Thymus (tissue), 11 donors: ENCODE measurements at regions not wholly inside any gene's neighbourhood (a gene's known extent, or its start where the extent isn't known, plus 50 kb on each side); places are given as distances from the start of the nearest gene placed in this dataset.

Source experiments
- DNase-seq, 9 donors: peaks; one replicate each; pipeline ENCODE4 v3.0.0-alpha.2; 2013; ENCODE audit warnings: low spot score in 9 of 9, low read depth in 6 of 9, missing footprints in 1 of 9
- H3K27ac ChIP-seq, 2 donors: one replicate each; pipeline ENCODE4 v1.5.1; 2013; ENCODE audit warnings: control low read depth in 1 of 2, low read depth in 1 of 2, low read length in 1 of 2, mild to moderate bottlenecking in 1 of 2, moderate library complexity in 1 of 2
- H3K27me3 ChIP-seq, 2 donors: one replicate each; pipeline ENCODE4 v1.5.1; 2013; ENCODE audit warnings: low read length in 1 of 2; ENCODE audit not compliant: control insufficient read depth in 2 of 2, insufficient read depth in 1 of 2
- H3K36me3 ChIP-seq, 2 donors: one replicate each; pipeline ENCODE4 v1.5.1; 2013; ENCODE audit warnings: low read length in 1 of 2, mild to moderate bottlenecking in 1 of 2, moderate library complexity in 1 of 2; ENCODE audit not compliant: control insufficient read depth in 2 of 2, insufficient read depth in 2 of 2
- H3K4me1 ChIP-seq, 2 donors: one replicate each; pipeline ENCODE4 v1.5.1; 2013; ENCODE audit warnings: low read length in 2 of 2; ENCODE audit not compliant: control insufficient read depth in 2 of 2, insufficient read depth in 2 of 2
- H3K4me3 ChIP-seq, 2 donors: one replicate each; pipeline ENCODE4 v1.5.1; 2013; ENCODE audit warnings: low read length in 2 of 2, control low read depth in 1 of 2, mild to moderate bottlenecking in 1 of 2
- H3K9me3 ChIP-seq, 2 donors: one replicate each; pipeline ENCODE4 v1.5.1; 2013; ENCODE audit warnings: low read length in 1 of 2, mild to moderate bottlenecking in 1 of 2; ENCODE audit not compliant: control insufficient read depth in 2 of 2, insufficient read depth in 1 of 2
- WGBS: extraction: QIAGEN DNeasy Blood & Tissue Kit; methylation state at CpG from one replicate; pipeline ENCODE4 v1.1.7; 2013; 5-methylcytosine and 5-hydroxymethylcytosine counted together
- donor health status: healthy.

DNA sequence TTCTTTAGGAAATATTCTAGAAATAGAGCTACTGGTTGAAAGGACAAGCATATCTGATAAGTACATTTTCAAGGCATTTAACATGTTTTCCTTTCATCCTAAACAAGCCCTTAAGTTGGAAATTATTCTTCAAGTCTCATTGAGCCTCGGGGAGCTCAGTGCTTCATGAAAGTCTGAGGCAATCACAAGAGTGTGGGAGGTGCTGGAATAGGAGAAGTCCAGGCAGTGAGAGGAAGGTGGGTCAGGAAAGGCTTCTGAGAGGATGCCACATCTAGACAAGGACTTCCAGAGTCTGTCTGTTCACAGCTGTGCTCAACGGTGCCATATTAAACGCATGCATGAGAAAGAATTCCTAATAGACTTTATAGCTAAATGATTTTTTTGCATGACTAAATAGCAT, 69.8 kb downstream of the CD83 start:
- Histone ChIP-seq H3K27me3 (no peaks in the 10 kb centered on the region), H3K9me3 (no peaks in the 10 kb centered on the region), H3K4me1 (no peaks in the 10 kb centered on the region), H3K27ac (no peak overlapping the region), H3K4me3 (no peak overlapping the region), H3K36me3 (no peaks in the 10 kb centered on the region)
- 94% methylated on average over 3 of the region's 3 CpGs for WGBS
- DNase-seq, result no peak

DNA sequence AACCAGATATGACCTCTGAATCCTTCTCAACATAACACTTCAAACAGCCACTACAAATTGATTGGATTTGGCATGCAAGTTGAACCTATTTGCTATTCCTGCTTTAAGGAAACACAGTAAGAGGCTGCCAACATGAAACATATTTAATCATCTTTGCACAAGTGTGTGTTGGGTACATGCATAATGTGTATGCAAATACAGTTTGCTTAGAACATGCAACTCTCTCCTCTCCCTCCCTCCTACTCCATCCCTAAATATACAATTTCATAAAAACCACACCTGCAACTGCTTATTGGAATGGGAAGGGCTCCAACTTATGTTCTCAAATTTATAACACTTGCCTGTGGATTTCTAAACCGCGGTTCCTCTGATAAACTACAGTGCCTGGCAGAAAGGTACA, 71.5 kb downstream of the CD83 start:
- Histone ChIP-seq H3K27me3 (no peaks in the 10 kb centered on the region), H3K9me3 (no peaks in the 10 kb centered on the region), H3K27ac (no peak overlapping the region), H3K4me3 (no peak overlapping the region), H3K4me1 (no peaks in the 10 kb centered on the region), H3K36me3 (no peaks in the 10 kb centered on the region)
- WGBS, result 97% methylated on average over 2 of the region's 2 CpGs
- DNase-seq, result no peak

DNA sequence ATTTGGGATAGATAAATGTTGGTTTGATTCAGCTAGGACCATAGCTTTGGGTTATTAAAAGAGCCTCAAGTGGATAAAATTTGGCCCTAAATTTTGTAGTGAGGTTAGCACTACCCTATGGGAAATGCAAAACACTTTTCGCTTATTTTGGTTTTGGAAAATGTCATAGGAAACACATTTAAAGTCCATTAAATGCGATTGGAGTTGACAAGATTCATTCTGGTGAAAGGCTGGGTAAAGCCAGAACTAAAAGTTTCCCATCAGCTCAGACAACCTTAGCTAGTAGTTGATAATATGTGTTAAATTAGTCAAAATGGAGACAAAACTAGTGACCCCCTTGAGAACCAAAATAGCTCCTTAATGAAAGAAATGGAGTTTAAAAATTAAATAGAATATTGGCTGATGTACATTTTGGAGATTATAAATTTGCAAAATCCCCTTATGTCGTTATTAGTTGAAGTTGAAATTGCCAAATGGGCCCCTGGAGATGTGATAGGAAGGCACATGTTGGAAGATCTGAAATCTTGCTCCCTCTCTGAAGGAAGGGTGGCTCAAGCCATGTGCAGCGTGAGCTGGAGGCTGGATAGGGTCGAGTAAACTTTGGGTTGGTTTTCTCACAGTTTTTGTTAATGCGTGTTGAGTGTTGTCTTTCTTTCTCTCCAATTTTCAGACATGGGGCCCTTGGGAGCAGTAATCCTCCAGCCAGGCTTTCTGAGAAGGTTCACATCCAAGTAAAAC, 72.8 kb downstream of the CD83 start:
- DNase-seq, result no peak
- no peaks in the 10 kb centered on the region for H3K36me3 ChIP-seq
- H3K9me3 ChIP-seq, result no peaks in the 10 kb centered on the region
- no peak overlapping the region for H3K4me3 ChIP-seq
- no peaks in the 10 kb centered on the region for H3K27me3 ChIP-seq
- H3K4me1 ChIP-seq, result no peaks in the 10 kb centered on the region
- 97% methylated on average over 6 of the region's 6 CpGs for WGBS
- no peak overlapping the region for H3K27ac ChIP-seq

DNA sequence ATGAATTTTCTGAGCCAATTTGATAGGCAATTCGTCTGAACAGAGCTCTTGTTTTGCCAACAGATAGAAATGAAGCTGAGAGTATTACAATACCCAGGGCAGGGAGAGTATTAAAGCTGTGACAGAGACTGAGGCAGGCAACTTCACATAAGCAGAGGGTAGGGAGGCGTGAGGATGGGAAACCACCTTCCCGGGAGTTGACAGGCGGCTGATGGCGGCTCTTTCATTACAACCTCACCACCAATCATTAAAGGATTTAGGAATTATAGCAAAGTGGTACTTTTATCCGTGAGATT, 73.3 kb downstream of the CD83 start:
- no peak for DNase-seq
- 97% methylated on average over 6 of the region's 6 CpGs for WGBS

DNA sequence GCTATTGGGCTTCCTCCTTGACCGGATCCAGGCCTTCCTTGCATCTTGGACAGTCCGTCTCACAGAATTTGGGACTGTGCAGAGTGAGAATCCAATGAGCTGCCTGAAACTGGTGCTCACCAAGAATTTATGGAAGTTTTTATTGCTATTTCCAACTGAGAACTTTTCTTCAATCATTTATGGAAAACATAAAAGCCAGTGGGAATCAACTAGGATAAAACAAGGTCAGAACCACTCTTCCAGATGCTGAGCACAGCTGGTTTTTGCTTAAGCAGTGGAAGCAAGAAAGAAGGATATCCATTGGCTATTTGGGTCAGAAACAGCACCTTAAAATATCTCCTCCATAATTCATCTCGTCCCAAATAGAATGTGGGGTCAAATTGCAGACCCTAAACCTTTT, 74.2 kb downstream of the CD83 start:
- 100% methylated on average over 3 of the region's 3 CpGs for WGBS
- H3K36me3 ChIP-seq, result no peaks in the 10 kb centered on the region

More for the DNA sequence above, 73.3 kb downstream of the CD83 start:
- Histone ChIP-seq H3K27me3 (no peaks in the 10 kb centered on the region), H3K9me3 (no peaks in the 10 kb centered on the region), H3K36me3 (no peaks in the 10 kb centered on the region), H3K27ac (no peak overlapping the region), H3K4me3 (no peak overlapping the region), H3K4me1 (no peaks in the 10 kb centered on the region)

DNA sequence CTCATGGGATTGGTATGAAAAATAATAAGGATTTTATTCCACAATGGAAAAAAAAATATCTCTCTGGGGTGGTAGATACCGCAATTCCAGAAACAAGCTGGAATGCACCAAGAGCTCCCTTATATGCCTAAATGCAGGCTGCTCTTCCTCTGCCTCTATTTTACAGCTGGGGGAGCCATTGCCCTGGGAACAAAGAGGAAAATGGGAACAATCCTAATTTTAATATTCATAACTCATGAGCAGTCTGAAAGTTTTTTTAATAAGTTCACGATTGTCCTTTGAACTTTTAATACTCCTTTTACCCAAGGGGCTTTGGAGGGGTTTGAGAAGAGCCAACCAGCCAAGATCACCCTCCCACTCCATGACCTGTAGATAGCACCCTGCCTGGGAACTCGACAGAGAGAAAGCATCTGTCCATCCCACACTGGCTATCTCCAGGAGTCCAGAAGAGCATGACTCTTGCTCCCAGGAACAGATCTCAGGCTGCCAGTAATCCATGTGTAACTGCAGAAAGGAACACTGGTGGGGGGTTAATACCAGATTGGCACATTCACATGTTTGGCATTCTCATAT, 74.7 kb downstream of the CD83 start:
- no peaks in the 10 kb centered on the region for H3K27me3 ChIP-seq
- H3K9me3 ChIP-seq, result no peaks in the 10 kb centered on the region
- WGBS, result over 99% methylated on average over 3 of the region's 3 CpGs
- H3K27ac ChIP-seq, result no peak overlapping the region
- no peaks in the 10 kb centered on the region for H3K4me1 ChIP-seq
- no peaks in the 10 kb centered on the region for H3K36me3 ChIP-seq
- no peak overlapping the region for H3K4me3 ChIP-seq
- no peak for DNase-seq

More for the DNA sequence above, 74.2 kb downstream of the CD83 start:
- H3K27me3 ChIP-seq, result no peaks in the 10 kb centered on the region
- H3K4me1 ChIP-seq, result no peaks in the 10 kb centered on the region
- no peaks in the 10 kb centered on the region for H3K9me3 ChIP-seq
- DNase-seq, result no peak
- no peak overlapping the region for H3K4me3 ChIP-seq
- no peak overlapping the region for H3K27ac ChIP-seq

DNA sequence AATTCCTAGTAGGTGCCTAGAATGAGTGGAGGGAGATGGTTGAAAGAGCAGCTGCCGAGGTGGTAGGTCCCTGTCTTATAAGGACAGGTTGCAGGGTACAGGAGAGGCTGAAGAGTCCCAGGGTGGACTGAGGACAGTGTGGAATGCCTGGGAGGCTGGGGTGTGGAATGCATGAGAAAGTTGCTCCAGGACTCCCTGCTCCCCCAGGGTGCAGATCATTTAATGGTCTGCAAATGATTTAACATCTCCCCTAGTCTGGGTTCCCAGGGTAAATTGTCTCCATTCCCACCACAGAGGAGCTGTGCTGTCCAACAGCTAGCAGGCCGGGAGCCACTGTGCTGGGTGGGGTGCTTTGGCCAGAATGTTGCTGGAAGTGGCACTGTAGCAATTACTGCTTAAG, 76.0 kb downstream of the CD83 start:
- no peak for DNase-seq

DNA sequence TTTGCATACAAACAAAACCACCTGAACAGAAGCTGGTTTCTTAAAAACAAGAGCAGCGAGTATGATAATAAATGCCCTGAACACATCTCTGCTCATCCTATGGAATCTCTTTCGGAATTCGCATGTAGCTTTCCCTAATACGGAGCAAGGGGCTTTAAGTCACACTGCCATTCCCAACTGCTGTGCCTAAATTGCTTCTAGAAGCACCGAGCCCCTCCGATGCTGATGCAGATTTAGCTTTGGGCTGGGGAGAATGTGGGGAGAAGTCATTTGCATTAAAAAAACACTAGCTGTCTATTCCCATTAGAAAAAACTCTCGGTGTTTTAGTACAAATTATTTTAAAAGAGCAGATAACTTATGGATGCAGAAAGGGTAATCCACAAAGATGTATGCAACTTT, 76.9 kb downstream of the CD83 start:
- no peak for DNase-seq
- Histone ChIP-seq H3K4me3 (no peak overlapping the region), H3K27ac (no peak overlapping the region), H3K4me1 (no peaks in the 10 kb centered on the region), H3K9me3 (no peaks in the 10 kb centered on the region), H3K36me3 (no peaks in the 10 kb centered on the region), H3K27me3 (no peaks in the 10 kb centered on the region)
- 92% methylated on average over 7 of the region's 7 CpGs for WGBS

More for the DNA sequence above, 76.0 kb downstream of the CD83 start:
- no peak overlapping the region for H3K4me3 ChIP-seq
- H3K27ac ChIP-seq, result no peak overlapping the region
- WGBS, result 94% methylated on average over 2 of the region's 2 CpGs
- no peaks in the 10 kb centered on the region for H3K27me3 ChIP-seq
- no peaks in the 10 kb centered on the region for H3K9me3 ChIP-seq
- no peaks in the 10 kb centered on the region for H3K36me3 ChIP-seq
- H3K4me1 ChIP-seq, result no peaks in the 10 kb centered on the region

DNA sequence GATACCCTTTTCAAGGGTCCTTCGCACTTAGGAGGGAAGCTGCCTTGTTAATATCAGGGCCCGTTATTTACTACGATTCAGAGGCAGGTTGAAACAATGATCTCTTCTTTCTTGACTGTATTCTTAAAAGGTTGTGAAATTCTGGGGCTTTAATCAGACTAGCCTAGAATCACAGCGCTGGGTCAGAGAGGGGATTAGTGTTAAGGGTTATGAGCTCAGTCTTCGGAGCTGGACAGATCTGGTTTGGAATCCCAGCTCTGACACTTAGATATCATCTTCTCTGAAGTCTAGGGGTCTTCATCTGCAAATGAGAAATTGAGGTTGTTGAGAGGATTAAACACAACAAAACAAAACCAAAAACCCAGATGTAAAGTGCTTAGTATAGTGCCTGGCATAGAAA, 77.4 kb downstream of the CD83 start:
- Histone ChIP-seq H3K4me3 (no peak overlapping the region), H3K36me3 (no peaks in the 10 kb centered on the region), H3K27me3 (no peaks in the 10 kb centered on the region), H3K9me3 (no peaks in the 10 kb centered on the region), H3K27ac (no peak overlapping the region), H3K4me1 (no peaks in the 10 kb centered on the region)
- WGBS, result 98% methylated on average over 5 of the region's 5 CpGs
- no peak for DNase-seq
